ENCODE measurements at regions not wholly inside any gene's neighbourhood (a gene's known extent, or its start where the extent isn't known, plus 50 kb on each side); places are given as distances from the start of the nearest gene placed in this dataset.

- Histone ChIP-seq H3K4me3 (no peak overlapping the region), H3K27ac (replicated peaks) (no peak overlapping the region), H3K9me3 (replicated peaks) (no peaks in the 10 kb centered on the region), H3K4me1 (no peaks in the 10 kb centered on the region), H3K27me3 (ENCODE audit: low read depth) (no peaks in the 10 kb centered on the region), H3K36me3 (no peaks in the 10 kb centered on the region)
- TF ChIP-seq CTCF (IDR thresholded peaks at IDR 0.05; ENCODE audit: borderline replicate concordance), result no peak
- DNase-seq, result peak; percentile 18
- intact Hi-C loops (cut with micrococcal nuclease), result loop anchor here (10.0 kb wide), 2 partner anchors 110 to 530 kb away; partner anchors contain the start of gene IRX3
Measured at GRCh38 chr16:54815177-54815576, 115.5 kb upstream of the IRX5 start.

GRCh38 chr16:54813778-54814177 lies 116.9 kb upstream of the IRX5 start:
- Histone ChIP-seq H3K4me3 (no peak overlapping the region), H3K36me3 (no peaks in the 10 kb centered on the region), H3K4me1 (no peaks in the 10 kb centered on the region), H3K27ac (replicated peaks) (no peak overlapping the region), H3K9me3 (replicated peaks) (no peaks in the 10 kb centered on the region), H3K27me3 (ENCODE audit: low read depth) (no peaks in the 10 kb centered on the region)
- intact Hi-C loops (cut with micrococcal nuclease), result loop anchor here (10.0 kb wide), 2 partner anchors 111 to 529 kb away; partner anchors contain the start of gene IRX3
- no peak for TF ChIP-seq CTCF (IDR thresholded peaks at IDR 0.05; ENCODE audit: borderline replicate concordance)
- no peak for DNase-seq

GRCh38 chr16:54812229-54812628 lies 118.4 kb upstream of the IRX5 start:
- H3K27ac ChIP-seq (replicated peaks), result no peak overlapping the region
- TF ChIP-seq CTCF (IDR thresholded peaks at IDR 0.05; ENCODE audit: borderline replicate concordance), result peak; percentile 51
- no peaks in the 10 kb centered on the region for H3K4me1 ChIP-seq
- H3K4me3 ChIP-seq, result no peak overlapping the region
- no peaks in the 10 kb centered on the region for H3K27me3 ChIP-seq (ENCODE audit: low read depth)
- H3K9me3 ChIP-seq (replicated peaks), result no peaks in the 10 kb centered on the region
- no peaks in the 10 kb centered on the region for H3K36me3 ChIP-seq
- intact Hi-C loops (cut with micrococcal nuclease), result loop anchor here (10.0 kb wide), 2 partner anchors 113 to 527 kb away; partner anchors contain the start of gene IRX3
- DNase-seq, result no peak

GRCh38 chr16:54808890-54809289 lies 121.8 kb upstream of the IRX5 start:
- Histone ChIP-seq H3K27ac (replicated peaks) (no peak overlapping the region), H3K4me3 (no peak overlapping the region), H3K36me3 (no peaks in the 10 kb centered on the region)

GRCh38 chr16:54806881-54807360 lies 123.7 kb upstream of the IRX5 start:
- Histone ChIP-seq H3K4me1 (no peaks in the 10 kb centered on the region), H3K9me3 (replicated peaks) (no peaks in the 10 kb centered on the region), H3K27me3 (ENCODE audit: low read depth) (no peaks in the 10 kb centered on the region), H3K4me3 (no peak overlapping the region), H3K36me3 (no peaks in the 10 kb centered on the region), H3K27ac (replicated peaks) (no peak overlapping the region)
- intact Hi-C loops (cut with micrococcal nuclease), result no loop called here
- no peak for DNase-seq
- TF ChIP-seq CTCF (IDR thresholded peaks at IDR 0.05; ENCODE audit: borderline replicate concordance), result no peak

More at GRCh38 chr16:54808890-54809289, 121.8 kb upstream of the IRX5 start:
- no peak for TF ChIP-seq CTCF (IDR thresholded peaks at IDR 0.05; ENCODE audit: borderline replicate concordance)
- intact Hi-C loops (cut with micrococcal nuclease), result no loop called here
- no peaks in the 10 kb centered on the region for H3K4me1 ChIP-seq
- no peaks in the 10 kb centered on the region for H3K27me3 ChIP-seq (ENCODE audit: low read depth)
- no peaks in the 10 kb centered on the region for H3K9me3 ChIP-seq (replicated peaks)
- DNase-seq, result no peak
